ENCODE measurements at regions not wholly inside any gene's neighbourhood (a gene's known extent, or its start where the extent isn't known, plus 50 kb on each side); places are given as distances from the start of the nearest gene placed in this dataset.

DNA sequence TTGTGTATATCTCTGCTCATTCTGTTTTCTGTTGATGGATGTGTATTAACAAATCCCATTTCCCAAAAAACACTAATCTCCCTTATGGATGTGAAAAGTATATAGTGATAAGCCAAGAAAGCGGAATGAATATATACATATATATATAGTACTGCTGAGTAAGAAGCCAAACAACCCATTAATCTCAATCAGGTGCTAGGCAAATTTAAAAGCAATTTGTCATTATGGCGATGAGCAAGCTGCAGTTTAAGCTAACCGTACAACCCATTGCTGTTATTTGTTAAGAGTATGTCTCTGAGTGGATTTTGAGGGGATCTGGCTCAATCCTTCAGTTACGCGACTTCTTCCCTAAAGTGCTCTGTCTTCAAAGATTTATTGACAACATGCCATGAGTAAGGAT is 640.4 kb upstream of the ARRDC3 start:
- Histone ChIP-seq H3K36me3 (no peaks in the 10 kb centered on the region), H3K27me3 (no peaks in the 10 kb centered on the region), H3K9me3 (no peaks in the 10 kb centered on the region), H3K4me3 (no peak overlapping the region), H3K27ac (no peak overlapping the region), H3K4me1 (ENCODE audit: insufficient read depth) (no peaks in the 10 kb centered on the region)
- DNase-seq, result no peak
- WGBS, 3 donors, result 83 to 86% (median 84%) methylated on average over 5 of the region's 5 CpGs
- TF ChIP-seq, protein P1, sequence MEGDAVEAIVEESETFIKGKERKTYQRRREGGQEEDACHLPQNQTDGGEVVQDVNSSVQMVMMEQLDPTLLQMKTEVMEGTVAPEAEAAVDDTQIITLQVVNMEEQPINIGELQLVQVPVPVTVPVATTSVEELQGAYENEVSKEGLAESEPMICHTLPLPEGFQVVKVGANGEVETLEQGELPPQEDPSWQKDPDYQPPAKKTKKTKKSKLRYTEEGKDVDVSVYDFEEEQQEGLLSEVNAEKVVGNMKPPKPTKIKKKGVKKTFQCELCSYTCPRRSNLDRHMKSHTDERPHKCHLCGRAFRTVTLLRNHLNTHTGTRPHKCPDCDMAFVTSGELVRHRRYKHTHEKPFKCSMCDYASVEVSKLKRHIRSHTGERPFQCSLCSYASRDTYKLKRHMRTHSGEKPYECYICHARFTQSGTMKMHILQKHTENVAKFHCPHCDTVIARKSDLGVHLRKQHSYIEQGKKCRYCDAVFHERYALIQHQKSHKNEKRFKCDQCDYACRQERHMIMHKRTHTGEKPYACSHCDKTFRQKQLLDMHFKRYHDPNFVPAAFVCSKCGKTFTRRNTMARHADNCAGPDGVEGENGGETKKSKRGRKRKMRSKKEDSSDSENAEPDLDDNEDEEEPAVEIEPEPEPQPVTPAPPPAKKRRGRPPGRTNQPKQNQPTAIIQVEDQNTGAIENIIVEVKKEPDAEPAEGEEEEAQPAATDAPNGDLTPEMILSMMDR (IDR thresholded peaks at IDR 0.05), result no peak
- no peak for TF ChIP-seq EP300 (IDR thresholded peaks at IDR 0.05)
- no peak for TF ChIP-seq POLR2A (IDR thresholded peaks at IDR 0.05)
- intact Hi-C loops (cut with DNase I), result no loop called here

DNA sequence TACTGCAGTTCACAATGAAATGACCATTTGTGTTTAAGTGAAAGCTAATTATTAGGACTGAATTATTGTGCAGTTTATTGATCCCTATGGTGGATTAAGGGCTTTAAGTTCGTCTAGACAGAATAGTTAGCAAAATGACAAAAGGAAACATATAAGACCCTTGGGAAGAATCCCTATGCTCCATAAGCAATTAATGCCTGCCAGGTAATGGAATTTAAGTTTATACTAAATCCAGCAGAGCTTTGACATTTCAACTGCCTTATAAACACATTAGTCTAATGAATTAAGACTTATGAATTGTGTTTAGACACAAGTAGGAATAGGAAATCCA is 640.0 kb upstream of the ARRDC3 start:
- H3K27me3 ChIP-seq, result no peaks in the 10 kb centered on the region
- no peak overlapping the region for H3K4me3 ChIP-seq
- WGBS, 3 donors, result 60 to 69% (median 67%) methylated on average over 1 of the region's 1 CpG

DNA sequence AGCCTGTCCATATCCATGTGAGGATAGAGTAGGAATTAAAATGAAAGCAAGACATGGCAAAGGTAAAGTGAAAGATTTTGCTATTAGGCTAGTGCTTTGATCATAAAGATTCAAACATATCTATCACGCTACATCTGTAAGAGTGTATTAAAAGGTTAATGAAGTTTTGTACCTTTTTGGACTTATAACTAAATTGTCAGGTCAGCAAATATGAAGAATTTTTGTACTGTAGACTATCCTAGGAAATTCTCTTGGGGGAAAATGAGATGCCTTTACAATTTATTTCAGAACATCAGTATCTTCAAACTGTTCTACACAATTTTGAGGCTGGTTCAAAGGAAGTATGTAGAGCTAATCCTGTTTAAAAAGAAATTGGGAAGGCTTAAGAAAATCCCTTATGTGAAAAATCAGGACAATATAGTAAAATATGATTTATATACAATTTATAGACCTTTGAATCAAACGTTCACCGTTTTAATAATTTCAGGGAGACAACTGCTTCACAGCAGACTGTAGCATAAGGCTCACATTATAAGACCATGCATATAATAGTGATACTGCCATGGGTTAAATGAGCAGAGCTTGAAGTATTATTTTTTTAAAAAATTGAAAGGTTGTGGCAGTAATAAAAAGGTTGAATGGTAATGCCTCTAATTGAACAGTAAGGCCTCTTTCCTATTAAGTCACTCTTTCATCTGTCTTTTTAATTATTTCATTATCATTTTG is 639.5 kb upstream of the ARRDC3 start:
- no peak for DNase-seq
- TF ChIP-seq EP300 (IDR thresholded peaks at IDR 0.05) (no peak), POLR2A (IDR thresholded peaks at IDR 0.05) (no peak)
- TF ChIP-seq, protein P1 (IDR thresholded peaks at IDR 0.05), result no peak
- H3K27me3 ChIP-seq, result no peaks in the 10 kb centered on the region
- H3K4me1 ChIP-seq (ENCODE audit: insufficient read depth), result no peaks in the 10 kb centered on the region
- H3K4me3 ChIP-seq, result no peak overlapping the region
- no peaks in the 10 kb centered on the region for H3K36me3 ChIP-seq
- H3K27ac ChIP-seq, result no peak overlapping the region
- H3K9me3 ChIP-seq, result no peaks in the 10 kb centered on the region
- WGBS, 3 donors, result 84 to 89% (median 85%) methylated on average over 3 of the region's 3 CpGs
- intact Hi-C loops (cut with DNase I), result no loop called here

More for the DNA sequence above, 640.0 kb upstream of the ARRDC3 start:
- no peaks in the 10 kb centered on the region for H3K9me3 ChIP-seq
- DNase-seq, result no peak
- no peak for TF ChIP-seq POLR2A (IDR thresholded peaks at IDR 0.05)
- TF ChIP-seq EP300 (IDR thresholded peaks at IDR 0.05), result no peak
- TF ChIP-seq, protein P1 (IDR thresholded peaks at IDR 0.05), result no peak
- no peaks in the 10 kb centered on the region for H3K4me1 ChIP-seq (ENCODE audit: insufficient read depth)
- H3K27ac ChIP-seq, result no peak overlapping the region
- no peaks in the 10 kb centered on the region for H3K36me3 ChIP-seq
- intact Hi-C loops (cut with DNase I), result no loop called here

DNA sequence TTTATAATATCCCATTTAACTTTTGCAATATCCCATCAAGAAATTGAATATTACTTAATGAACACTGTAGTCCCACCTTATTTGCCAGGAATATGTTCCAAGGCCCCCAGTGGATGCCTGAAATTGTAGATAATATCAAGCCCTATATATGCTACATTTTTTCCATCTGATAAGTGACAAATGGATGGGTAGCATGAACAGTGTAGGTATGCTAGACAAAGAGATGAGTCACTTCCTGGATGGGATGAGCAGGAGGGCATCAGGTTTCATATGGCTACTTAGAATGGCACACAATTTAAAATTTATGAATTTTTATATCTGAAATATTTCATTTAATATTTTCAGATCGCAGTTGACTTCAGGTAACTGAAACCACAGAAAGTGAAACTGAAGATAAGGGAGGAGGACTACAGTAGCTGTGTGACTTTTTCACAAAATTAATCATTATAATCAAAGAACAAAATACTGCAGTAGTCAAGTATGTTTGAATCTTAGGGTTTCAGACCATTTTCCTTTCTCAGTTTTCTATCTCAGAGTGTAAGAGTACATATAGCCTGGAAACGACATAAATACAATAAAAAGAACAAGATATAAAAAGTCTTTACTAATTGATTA is 636.4 kb upstream of the ARRDC3 start:
- 65 to 81% (median 69%) methylated on average over 2 of the region's 2 CpGs for WGBS, 3 donors
- H3K36me3 ChIP-seq, result no peaks in the 10 kb centered on the region
- H3K9me3 ChIP-seq, result no peaks in the 10 kb centered on the region
- no peak overlapping the region for H3K4me3 ChIP-seq
- TF ChIP-seq EP300 (IDR thresholded peaks at IDR 0.05), result no peak
- no peak for TF ChIP-seq POLR2A (IDR thresholded peaks at IDR 0.05)
- TF ChIP-seq, protein P1 (IDR thresholded peaks at IDR 0.05), result no peak
- intact Hi-C loops (cut with DNase I), result no loop called here
- H3K27me3 ChIP-seq, result no peaks in the 10 kb centered on the region
- no peak overlapping the region for H3K27ac ChIP-seq
- H3K4me1 ChIP-seq (ENCODE audit: insufficient read depth), result no peaks in the 10 kb centered on the region
- DNase-seq, result no peak
